ENCODE measurements at regions not wholly inside any gene's neighbourhood (a gene's known extent, or its start where the extent isn't known, plus 50 kb on each side); places are given as distances from the start of the nearest gene placed in this dataset.

- DNase-seq: no peak
Measured at GRCh38 chr6:2562721-2563451, 187.8 kb downstream of the MYLK4 start.

DNA sequence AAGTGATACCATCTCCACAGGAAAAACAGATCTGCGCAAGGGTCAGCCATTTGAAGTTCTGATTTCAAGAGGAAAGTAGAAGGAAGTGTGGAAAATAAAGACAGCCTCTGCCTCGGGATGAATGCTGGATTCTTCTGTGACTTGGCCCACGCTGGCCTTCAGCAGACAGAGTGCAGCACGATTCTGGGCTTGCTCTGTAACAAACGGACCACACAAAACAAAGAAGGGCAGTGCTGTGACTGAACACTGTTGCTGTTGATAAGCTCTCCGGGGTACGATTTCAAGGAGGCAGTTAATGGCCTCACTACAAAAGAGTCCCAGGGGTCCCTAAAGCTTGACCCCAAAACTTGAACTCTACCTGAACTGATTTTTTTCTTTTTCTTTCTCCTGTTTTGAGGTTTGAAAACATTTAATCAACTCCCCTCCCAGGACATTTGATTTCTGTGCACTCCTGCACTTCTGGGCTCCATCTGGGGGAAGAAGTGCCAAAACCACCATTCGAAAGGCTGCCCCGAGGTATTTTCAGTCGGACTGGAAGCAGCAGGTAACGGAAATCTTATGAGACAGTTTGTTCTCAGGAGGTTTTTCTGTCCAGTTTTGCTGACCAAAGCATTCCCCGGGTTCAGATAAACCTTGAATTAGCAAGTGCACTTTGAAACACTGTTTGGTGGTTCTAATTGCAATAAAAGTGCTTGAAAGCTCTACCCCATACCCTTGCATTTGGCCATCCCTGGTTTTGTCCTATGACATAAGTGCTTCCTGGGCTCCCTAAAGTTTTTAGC lies 189.6 kb downstream of the MYLK4 start:
- DNase-seq: no peak

DNA sequence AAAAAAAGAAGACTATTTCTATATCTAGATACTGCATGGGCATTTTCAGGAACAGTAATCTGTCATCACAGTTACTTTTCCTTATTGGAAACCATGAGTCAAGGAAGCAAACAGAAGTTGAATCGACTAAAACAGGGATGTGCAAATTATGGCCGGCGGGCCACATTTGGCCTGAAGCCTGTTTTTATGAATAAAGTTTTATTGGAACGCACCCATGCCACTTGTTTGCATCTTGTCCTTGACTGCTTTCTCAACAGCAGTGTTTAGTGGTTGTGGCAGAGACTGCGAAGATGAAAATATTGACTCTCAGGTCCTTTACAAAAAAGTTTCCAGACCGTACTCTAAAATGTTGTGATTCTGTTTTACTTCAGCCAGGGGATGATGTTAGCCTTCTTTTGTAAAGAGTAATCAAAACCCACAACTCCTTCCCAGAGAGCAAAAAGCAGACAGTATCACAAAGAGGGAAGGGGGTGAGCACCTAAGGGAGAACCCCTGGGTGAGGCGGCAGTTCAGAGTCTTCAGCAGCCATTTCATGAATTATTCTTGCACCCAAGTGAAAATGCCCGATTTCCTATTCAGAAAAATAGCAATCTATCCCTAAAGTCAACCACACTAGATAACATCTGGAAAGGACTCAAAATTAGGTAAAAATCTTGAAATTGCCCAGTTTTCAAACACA lies 190.4 kb downstream of the MYLK4 start:
- DNase-seq: no peak

- DNase-seq: no peak
Measured at GRCh38 chr6:2558861-2559801, 191.6 kb downstream of the MYLK4 start.

- DNase-seq: no peak
Measured at GRCh38 chr6:2558098-2558680, 192.5 kb downstream of the MYLK4 start.

- DNase-seq: no peak
Measured at GRCh38 chr6:2557181-2557720, 193.5 kb downstream of the MYLK4 start.

DNA sequence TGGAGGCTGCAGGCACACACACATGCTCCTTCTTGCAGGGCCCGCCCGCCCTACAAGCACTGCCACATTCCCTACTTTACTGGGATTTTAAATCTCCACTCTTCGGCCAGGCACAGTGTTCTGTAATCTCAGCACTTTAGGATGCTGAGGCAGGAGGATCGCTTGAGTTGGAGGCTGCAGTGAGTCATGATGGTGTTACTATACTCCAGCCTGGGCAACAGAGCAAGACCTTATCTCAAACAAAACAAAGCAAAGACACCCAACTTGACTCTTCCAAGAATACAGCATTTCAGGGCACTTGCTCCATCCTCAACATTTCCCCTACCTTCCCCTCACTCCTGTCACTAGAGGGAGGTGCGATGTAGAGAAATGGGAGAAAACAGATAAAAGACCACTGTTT lies 194.0 kb downstream of the MYLK4 start:
- no peak for DNase-seq

DNA sequence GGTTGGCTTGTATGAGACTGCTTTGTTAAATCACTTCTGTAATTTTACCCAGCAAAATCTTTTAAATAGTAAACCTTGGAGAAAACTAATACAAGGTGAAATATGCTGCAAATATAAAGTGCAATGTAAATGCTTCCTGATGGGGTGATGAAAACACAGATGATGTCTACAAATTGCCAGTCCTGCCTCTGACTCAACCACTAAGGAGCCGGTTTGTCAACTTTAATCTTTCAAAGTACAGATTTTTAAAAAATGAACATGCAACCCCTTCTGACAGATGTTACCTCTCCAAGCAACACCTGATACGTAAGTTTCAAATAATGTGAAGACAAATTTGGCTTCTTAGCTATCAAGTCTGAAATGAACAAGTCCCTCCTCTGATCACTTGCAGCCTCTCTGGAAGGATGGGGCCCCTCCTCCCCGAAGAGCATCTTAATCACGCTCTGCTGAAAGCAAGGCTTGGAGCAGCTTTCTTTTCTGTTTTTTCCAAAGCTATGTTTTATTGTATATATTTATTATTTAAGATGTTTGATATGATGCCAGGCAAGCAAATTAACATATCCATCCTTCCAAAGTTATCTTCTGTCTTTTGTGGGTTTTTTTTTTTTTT lies 196.0 kb downstream of the MYLK4 start:
- no peak for DNase-seq

- DNase-seq: no peak
Measured at GRCh38 chr6:2552526-2553154, 198.1 kb downstream of the MYLK4 start.

- no peak for DNase-seq
Measured at GRCh38 chr6:2551705-2552104, 199.0 kb downstream of the MYLK4 start.

GRCh38 chr6:2550247-2550646 lies 200.5 kb downstream of the MYLK4 start:
- no peak for DNase-seq

- no peak for DNase-seq
Measured at GRCh38 chr6:2549834-2550233, 200.9 kb downstream of the MYLK4 start.

DNA sequence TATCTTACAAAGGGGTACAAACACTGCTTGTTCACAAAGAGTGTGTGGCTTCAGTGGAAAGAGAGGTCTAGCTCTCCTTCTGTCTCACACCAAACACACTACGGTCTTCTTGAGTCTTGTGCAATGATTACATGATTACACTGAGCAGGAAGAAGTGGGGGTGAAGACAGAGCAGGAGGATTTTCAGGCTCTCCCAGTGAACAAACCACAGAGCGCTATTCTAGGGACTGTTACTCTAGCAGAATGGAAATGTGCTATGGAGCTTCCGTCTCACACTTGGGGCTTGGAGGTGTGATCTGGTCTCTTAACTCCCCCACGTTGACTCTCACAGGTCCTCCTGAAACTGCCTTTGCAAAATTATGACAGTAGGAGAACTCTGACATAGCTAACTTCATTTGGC lies 203.4 kb downstream of the MYLK4 start:
- DNase-seq: no peak

- DNase-seq: no peak
Measured at GRCh38 chr6:2546901-2547300, 203.8 kb downstream of the MYLK4 start.

DNA sequence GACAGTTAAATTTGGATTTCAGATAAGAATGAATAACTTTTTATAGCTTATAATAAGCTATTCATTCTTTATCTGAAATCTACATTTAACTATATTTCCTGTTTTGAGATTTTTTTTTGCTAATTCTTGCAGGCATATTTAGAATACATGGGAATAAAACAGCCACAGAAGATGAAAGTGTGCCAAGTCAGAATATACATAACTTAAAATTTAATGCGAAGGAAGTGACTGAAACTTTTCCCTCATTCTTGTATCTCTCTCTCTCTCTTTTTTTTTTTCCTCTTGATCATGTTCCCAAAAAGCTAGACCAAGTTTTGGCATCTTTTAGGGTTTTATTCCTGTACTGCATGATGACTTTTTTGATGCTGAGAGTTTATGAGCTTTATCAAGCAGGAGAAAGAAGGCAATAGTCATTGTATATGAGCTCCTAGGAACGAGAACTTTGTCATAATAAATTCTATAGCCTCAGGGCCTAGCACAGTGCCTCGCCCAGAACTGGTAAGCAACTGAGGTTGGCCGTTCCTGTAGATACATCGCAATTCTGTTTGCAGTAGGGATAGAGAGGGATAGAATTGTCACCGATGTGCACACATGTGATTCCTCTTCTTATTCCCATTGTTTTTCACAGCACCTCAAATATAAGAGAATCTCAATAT lies 205.2 kb downstream of the MYLK4 start:
- no peak for DNase-seq

DNA sequence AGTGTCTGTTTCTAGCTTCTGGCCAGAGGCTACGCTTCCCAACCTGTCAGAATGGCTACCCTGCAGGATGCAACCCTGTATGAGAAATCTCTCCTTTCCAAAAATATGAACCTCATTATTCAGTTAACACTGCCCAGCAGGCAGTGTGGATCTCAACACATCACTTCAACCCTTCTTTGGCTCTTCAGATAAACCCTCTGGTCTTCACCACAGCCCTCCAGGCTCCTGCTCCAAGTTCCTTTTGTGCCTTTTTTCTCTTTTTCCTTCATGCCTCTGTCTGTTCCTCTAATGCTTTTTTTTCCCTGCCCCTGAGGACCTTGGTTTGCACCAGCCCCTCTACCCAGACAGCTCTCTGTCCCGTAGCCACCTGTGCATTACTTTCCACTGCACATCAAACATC lies 207.4 kb downstream of the MYLK4 start:
- no peak for DNase-seq

- DNase-seq: no peak
Measured at GRCh38 chr6:2542858-2543218, 207.9 kb downstream of the MYLK4 start.

- no peak for DNase-seq
Measured at GRCh38 chr6:2542101-2542857, 208.4 kb downstream of the MYLK4 start.

DNA sequence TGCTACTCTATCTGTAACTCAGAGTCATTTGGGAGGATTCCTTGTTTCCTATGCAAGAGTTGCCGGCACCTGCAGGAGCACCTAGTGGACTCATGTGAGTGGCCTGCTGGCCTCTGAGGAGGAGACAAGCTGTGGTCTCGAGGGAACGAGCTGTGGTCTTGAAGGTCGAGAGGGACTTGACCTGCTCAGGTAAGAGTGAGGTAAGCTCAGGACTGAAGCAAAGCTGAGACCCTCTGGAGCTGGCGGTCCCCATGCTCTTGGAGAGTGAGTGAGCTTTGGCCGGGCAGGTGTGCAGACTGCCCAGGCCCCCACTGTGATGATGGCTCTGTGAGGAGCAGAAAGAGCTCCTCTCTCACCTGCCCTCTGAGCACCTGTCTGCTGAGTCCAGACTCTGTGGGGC lies 214.3 kb downstream of the MYLK4 start:
- no peak for DNase-seq

DNA sequence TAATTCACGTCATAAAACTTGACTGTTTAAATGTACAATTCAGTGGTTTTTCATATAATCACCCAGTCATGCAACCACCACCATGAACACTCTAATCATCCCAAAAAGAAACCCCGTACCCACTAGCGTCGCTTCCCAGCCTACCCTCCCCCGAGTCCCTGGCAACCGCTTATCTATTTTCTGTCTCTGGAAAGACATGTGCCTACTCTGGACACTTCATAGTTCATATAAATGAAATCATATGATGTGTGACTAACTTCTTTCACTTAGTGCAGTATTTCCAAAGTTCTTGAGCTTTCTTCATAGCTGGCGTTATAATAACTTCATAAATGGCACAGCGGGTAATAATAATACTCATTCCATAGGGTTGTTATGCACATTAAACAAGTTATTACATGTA lies 215.2 kb downstream of the MYLK4 start:
- no peak for DNase-seq
